GM19238 (cell line): ENCODE measurements at regions not wholly inside any gene's neighbourhood (a gene's known extent, or its start where the extent isn't known, plus 50 kb on each side); places are given as distances from the start of the nearest gene placed in this dataset.
A peak's percentile ranks its signal among the peaks of the same experiment; 100 is the strongest.
"Not testable (repeated sequence)": the region's sequence is repeated elsewhere in the genome, so short reads cannot be mapped to it uniquely, and the experiment has no call there.

Source experiments
- DNase-seq: peaks from one replicate; pipeline ENCODE4 v3.0.0; 2011; ENCODE audit warnings: low spot score; ENCODE audit not compliant: insufficient read length

DNA sequence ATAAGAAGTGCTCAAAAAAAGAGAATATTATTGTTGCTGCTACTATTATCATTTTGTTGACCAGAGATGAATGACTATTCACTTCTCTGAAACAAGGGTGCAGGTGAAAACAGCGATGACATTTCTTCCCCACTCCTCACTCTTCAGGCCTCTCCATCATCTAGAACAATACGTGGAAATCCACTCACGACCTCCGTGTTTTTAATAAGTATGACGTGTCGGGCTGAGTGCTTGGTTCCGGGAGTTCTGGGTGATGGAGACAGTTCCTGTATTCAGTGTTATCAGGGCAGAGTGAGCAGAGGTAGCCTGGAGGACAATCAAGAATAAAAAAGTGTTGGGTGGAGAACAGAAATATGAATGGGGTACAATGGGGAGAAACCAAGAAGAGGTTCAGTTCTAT, 130.0 kb upstream of the ZNF217 start:
- no peak for DNase-seq

DNA sequence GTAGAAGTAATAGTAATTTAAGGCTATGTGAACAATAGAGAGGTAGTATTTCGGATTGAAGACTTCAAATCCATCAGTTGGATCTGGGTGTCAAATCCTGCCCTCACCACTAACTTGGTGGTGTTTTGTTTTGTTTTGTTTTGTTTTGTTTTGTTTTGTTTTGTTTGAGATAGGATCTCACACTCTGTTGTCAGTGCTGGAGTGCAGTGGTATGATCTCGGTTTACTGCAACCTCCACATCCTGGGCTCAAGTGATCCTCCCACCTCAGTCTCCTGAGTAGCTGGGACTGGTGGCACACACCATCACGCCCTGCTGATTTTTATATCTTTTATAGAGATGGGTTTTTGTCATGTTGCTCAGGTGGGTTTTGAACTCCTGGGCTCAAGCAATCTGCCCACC, 129.4 kb upstream of the ZNF217 start:
- no peak for DNase-seq

DNA sequence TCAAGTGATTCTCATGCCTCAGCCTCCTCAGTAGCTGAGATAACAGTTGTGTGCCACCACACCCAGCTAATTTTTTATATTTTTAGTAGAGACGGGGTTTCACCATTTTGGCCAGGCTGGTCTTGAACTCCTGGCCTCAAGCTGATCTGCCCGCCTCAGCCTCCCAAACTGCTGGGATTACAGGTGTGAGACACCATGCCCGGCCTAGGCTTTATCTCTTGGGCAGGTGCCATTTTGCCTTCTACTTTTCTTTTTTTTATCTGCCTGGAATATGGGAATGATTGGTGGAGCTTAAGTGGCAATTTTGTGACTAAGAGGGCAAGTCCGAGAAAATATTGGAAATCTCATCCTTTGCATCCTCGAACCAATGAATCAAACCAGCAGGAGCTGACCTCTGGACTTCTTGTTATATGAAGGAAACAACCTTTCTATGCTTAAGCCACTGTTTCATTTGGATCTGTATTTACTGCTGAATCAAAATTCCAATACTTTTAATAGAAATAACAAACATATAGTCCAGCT, 128.9 kb upstream of the ZNF217 start:
- DNase-seq, result no peak

DNA sequence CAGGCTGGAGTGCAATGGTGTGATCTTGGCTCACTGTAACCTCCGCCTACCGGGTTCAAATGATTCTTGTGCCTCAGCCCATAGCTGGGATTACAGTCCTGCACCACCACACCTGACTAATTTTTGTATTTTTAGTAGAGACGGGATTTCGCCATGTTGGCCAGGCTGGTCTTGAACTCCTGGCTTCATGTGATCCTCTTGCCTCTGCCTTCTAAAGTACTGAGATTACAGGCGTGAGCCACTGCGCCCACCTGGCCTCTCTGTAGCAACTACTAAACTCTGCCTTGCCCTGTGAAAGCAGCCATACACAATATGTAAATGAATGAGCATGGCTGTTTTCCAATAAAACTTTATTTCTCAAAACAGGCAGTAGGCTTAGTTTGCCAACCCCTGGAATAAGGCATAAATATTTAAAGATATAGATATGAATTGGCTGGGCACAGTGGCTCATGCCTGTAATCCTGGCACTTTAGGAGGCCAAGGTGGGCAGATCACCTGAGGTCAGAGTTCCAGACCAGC, 127.9 kb upstream of the ZNF217 start:
- DNase-seq, result not testable (repeated sequence)

DNA sequence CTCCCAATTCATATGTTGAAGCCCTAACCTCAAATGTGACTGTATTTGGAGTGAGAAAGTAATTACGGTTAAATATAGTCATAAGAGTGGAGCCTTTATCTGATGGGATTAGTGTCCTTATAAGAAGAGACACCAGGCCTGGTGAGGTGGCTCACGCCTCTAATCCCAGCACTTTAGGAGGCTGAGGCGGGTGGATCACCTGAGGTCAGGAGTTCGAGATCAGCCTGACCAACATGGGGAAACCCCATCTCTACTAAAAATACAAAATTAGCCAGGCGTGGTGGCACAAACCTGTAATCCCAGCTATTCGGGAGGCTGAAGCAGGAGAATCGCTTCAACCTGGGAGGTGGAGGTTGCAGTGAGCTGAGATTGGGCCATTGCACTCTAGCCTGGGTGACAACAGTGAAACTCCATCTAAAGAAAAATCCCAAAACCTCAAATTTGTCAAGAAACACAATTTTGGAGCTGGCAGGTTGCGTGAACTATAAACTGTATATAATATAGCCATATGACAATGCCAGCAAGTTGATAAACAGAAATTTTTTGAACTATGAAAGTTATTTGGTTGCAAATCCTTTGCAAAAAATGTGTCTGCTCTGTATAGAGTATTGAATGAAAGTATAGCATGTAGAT, 125.6 kb upstream of the ZNF217 start:
- not testable (repeated sequence) for DNase-seq

DNA sequence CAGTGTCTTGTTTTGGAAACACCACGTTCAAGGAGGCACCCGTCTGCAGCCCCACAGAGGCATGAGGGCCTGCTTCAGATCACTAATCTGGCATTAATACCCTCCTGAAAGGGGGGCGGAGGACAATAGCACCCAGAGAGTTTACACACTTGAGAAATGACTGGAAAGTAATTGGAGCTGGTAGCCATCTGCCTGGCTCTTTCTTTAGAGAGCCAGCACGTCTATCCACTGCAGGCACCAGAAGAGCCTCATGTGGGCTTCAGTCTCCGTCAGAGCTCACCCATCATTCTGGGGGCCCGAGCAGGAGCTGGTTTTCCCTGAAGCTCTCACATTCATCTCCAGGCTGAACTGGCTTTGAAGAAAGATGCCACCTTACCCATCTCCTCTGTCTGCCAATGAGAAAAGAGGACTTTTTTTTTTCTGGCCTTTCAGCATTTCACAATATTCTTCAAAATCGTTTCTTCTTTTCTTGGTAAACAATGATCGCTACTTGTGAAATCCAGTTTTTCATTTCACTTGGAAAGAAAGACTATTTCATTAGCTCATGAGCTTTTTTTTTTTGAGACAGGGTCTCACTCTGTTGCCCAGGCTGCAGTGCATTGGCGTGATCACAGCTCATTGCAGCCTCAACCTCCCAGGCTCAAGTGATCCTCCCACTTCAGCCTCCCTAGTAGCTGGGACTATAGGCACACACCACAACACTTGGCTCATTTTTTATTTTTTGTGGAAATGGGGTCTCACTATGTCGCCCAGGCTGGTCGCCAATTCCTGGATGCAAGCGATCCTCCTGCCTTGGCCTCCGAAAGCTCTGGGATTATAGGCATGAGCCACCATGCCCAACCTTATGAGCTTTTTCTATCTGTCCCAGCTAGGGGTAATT, 124.7 kb upstream of the ZNF217 start:
- no peak for DNase-seq

DNA sequence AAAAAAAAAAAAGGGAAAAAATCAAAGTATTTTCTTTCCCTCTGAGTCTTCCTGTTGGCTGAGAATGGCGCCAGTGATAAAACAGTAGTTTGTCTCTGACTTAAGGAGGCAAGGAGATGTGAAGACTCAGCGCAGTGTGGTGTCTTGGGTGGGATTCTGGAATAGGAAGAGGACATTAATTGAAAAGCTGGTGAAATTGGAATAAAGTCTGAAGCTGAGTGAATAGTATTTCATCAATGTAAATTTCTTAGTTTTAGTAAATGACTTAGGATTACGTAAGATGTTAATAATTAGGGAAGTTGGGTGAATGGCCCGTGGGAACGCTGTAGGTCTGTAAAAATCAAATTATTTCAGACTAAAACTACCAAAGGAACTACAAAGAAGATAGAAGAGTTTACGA, 122.8 kb upstream of the ZNF217 start:
- DNase-seq, result no peak

DNA sequence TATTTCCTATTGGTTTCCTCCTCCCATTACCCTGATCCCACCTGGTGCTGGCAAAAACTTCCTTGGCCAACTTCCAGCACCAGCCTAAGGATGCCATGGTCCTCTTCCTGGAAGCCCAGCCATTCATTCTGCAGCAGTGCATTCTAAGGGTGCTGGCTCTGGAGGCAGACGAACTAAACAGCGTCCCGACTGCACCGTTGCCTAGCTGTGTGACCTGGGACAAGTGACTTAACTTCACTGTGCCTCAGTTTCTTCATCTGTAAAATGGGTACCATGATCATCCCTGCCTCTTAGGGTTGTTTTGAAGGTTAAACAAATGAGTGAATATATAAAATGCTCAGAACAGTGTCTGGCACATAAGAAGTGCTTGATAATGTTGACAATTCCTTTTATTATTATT, 120.9 kb upstream of the ZNF217 start:
- DNase-seq, result no peak

DNA sequence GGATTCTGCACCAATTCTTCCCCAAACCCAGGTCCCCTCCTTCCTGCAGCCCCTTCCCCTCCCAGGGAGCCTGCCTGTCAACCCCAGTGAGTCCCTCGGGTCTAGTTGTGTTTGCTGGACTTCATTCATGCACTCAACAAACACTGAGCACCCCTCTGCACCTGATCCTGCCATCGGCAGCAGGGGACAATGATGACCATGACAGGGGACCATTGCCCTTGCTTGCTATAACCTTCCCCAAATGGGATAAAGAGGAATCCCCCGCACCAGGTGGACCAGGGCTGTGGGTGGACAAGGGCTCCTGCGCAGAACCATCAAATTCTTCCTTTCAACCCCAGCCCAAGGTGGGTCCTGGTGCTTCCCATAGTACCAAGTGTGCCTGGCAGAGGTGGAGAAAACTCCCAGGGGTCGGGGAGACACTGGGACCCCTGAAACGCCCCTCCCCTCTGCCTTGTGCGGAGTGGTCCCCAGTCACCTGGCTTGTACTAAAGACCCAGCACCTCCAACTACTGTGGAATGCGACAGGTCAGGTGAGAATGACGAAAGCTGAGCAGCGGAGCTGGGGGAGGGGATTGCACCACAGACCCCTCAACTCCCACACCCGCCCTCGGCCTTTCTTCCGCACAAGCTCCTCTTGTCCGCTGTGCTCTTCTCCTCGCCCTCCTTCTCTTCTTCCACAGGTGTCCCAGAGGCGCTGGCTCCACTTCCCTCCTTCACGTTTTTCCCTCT, 119.9 kb upstream of the ZNF217 start:
- DNase-seq, result no peak

DNA sequence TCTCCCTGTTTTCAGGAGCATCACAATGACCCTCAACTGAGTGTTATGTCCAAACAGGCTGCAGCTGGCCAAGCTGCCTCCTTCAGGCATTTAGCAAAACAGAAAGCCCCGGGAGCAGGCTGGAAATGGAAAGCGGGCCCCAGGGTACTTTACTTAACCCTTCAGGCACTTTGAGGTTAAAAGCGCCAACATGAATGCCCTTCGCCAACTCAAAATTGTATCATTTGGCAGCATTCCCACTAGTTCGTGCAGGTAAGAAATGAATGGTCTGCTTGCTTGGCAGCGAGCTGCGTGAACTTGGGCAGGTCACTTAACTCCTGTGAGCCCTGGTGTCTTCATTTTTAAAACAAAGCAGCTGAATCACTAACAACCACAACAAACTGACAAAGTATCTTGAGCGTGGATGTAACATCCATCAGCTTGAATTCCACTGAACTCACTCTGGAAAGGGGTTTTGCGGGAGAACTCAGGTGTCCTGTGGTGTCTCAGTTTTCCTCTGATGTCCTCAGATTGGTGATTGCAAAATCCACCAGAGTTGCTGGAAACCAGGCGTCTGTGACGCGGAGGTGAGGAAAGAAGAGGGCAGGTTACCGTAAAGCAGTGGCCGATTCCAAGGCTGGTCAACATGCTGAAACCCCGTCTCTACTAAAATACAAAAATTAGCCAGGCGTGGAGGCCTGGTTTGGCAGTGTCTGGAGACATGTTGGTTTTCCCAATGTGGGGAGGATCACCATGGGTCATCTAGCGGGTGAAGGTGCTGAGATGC, 118.8 kb upstream of the ZNF217 start:
- no peak for DNase-seq

DNA sequence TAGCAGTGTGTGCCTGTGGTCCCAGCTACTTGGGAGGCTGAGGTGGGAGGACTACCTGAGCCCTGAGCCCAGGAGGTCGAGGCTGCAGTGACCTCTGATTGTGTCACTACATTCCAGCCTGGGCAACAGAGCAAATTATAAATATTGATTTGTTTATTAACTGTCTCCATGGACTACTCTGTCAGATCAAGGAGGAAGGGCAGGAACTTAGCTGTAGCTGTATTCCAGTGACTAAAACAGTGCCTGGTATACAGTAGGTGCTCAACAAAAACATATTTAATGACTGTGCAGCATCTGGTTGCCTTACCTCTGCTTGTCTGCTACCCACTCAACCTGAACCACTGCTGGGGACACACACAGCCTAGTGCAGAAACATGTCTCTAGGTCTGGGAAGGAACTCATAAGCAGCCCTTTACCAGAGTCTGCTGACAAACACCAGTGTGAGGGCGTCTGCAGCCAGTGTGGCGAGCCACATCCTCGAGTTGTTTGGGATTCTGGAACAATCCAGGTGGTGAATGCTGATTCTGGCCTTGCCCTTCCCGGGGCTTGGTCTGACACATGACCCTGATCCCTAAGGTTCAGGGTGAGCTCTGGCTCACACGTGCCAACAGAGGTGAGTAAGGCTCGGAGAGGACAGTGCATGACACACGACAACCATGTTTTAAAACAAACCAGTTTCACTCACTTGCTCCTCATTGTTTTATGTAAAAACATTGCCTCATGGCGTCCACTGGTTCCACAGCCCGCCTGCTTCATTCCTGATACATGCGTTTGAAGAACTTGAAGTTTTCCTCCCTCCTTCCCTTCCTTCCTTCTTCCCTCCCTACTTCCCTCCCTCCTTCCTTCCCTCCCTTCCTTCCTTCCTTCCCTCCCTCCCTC, 117.9 kb upstream of the ZNF217 start:
- no peak for DNase-seq

DNA sequence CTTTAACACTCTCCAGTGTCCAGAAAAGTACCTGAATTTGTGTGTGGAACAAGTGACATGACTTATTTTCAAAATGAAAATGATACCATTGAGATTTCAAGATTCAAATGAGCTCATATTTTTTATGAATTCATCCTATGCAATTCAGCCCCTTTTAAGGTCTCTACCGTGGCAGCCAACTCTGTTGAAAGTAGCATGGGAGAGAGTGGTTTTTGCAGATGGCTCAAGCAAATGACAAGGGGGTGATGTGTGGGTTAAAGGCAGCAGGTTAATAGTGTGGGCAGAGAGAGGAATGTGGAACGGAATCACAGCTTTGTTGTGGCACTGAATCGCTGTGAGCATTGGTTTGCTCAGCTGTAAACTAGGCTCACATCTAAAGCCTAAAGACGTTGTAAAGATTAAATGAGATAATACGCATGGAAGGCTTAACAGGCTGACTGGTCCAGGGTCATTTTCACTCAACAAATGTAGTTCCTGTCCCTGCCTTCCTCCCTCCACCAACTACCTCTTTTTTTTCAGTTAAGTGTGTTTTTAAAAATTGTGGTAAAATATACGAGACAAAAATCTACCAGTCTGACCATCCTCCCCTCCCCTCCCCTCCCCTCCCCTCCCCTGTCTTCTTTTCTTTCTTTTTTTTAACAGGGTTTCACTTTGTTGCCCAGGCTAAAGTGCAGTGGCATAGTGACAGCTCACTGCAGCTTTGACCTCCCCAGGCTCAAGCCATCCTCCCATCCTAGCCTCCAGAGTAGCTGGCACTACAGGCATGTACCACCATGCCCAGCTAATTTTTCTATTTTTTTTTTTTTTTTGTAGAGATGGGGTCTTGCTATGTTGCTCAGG, 114.7 kb upstream of the ZNF217 start:
- no peak for DNase-seq

DNA sequence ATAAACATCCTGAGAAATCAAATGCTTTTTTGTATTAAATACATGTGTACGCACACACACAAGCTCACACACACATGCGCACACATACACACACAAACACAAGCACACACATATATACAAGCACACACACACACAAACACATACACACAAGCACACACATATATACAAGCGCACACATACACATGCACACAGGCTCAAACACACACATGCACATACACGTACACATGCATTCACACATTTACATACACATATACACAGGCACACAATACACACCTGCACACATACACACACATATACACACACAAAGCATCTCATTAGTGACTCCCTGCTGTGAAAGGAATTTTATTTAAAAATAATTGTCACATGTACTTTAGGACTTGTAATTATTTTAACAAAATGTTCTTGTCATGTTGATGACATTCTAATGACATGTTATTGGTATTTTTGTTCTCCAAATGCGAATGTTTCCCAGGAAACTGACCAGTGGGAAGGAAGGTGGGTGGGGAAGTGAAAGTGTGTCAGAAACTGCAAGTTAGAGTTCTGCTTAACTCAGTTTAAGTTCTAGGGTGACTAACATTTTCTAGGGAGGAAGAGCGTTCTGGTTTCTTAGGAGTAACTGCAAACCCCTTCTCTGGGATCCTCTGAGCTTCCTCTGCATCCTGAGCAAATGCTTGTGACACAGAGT, 113.9 kb upstream of the ZNF217 start:
- DNase-seq, result no peak

DNA sequence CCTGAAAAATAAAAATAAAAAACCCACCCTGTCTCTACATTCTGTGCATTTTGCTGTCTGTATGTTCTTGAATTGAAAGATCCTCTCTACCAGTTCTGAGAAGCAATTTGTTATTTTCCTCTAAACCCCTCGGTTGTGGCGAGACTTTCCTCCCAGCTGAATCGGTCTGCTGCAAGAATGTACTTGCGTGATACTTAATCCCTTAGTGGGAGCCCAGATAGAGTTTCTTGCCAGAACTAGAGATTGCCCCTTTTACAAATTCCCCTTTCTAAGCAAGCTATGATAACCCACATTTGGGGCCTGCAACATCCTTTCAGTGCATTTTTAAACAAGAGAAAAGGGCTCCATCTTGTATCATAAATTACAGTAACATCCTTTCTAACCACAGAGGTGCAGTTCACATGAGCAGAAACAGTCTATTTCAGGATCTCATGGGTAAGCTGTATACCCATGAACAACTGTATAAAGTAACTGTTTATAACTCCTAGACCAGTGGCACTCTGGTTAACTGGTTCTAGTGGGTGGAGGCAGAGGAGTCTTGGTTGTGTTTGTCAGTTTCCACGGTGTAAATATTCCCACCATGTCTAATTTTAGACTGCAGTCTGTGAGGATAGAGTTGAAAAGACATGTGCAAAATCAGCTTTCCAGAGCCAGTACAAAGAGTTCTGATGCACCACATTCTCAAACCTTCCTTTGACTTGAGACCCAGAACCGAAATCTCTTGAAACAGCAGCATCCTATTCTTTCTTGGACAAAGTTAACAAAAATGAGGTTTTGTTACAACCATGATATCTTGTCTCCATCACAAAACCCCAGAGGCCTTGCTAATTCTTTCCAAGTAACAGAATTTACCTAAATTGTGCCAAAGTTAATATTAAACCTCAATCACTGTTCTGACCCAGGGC, 113.1 kb upstream of the ZNF217 start:
- DNase-seq, result peak; percentile 22

DNA sequence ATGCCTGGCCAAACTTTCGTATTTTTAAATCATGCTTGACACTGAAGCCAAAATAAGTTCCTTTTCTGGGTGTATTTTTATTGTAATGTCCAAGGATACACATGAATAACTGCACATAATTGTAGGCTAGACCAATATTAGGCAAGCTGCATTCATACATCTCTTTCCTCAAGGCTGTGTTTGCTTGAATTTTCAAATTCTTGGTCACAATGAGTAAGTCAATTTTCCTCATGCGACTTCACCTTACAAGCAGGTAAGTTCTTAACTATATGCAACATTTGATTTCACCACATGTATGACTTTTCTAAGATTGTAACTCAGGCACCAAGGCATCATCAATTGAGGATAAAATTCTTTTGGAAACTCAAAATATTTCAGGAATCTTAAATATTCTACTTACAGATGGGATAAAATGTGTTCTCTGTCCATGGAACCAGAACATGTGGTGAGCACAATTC, 112.4 kb upstream of the ZNF217 start:
- no peak for DNase-seq

DNA sequence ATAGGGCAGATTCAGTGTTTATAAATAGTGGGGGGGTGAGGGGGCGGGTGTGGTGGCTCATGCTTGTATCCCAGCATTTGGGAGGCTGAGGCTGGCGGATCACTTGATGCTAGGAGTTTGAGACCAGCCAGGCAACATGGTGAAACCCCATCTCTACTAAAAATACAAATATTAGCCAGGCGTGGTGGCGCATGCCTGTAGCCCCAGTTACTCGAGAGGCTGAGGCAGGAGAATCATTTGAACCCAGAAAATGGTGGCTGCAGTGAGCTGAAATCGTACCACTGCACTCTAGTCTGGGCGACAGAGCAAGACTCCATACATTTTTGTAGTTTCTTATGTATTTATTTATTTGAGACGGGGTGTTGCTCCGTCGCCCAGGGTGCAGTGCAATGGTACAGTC, 109.0 kb upstream of the ZNF217 start:
- no peak for DNase-seq

DNA sequence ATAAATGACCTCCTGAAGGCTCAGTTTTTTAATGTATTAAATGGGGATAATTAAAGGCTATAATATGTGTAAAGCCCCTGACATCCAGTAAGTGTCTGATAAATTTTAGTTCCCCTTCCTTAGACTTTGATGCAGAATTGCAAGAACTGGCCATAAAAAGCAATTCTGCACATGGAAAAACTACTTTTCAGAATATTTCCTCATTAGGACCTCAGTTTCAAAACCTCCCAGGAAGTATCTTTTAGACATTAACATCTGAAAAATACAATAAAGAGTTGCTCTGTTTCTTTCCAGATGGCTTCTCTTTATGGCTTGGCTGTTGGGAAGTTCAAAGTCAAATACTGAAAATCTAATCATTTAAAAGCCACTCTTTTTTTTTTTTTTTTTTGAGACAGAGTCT, 106.3 kb upstream of the ZNF217 start:
- no peak for DNase-seq
